LoVo (cell line): ENCODE measurements at regions not wholly inside any gene's neighbourhood (a gene's known extent, or its start where the extent isn't known, plus 50 kb on each side); places are given as distances from the start of the nearest gene placed in this dataset.
"Not testable (repeated sequence)": the region's sequence is repeated elsewhere in the genome, so short reads cannot be mapped to it uniquely, and the experiment has no call there.

ENCODE experiments used
- DNase-seq: peaks from one replicate; pipeline ENCODE4 v3.0.0-alpha.2; 2016; ENCODE audit warnings: low spot score

GRCh38 chr6:27617700-27618689 is 145.1 kb upstream of the ZNF184 start:
- peak; percentile 46 for DNase-seq

GRCh38 chr6:27617046-27617687 is 144.3 kb upstream of the ZNF184 start:
- no peak for DNase-seq

DNA sequence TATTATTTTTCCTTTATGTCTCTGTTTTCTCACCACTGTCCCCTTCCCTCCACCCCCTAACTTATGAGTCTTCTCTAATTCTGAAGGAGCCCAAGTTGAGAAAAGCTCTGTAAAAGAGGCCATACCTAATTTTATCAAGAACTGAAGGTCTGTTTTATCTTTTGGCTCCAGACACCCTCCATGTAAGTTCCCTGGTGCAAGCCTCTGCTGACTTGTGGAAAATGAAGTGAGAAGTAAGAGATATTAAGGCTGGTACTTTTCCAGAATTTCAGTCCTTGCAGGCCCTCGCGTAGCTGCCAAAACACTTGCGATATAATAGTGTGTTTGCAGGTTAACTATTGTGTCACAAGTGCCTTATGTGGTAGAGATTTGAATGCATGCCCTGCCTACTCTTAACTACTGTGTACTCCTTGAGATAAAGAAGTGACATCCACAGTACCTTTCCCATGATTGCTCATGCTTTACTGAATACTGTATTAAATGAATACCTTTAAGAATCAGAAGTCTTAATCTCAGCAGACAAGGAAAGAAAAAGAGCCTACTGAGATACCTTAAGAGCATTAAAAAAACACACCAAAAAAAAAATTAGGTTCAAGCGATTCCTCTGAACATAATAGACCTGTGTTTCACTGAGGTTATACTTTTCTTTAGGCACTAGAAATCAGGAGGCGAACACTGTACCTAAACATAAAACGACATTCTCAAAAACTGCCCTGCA is 143.6 kb upstream of the ZNF184 start:
- no peak for DNase-seq

- DNase-seq, result no peak
Measured at GRCh38 chr6:27611451-27611850, 138.5 kb upstream of the ZNF184 start.

- DNase-seq, result peak; percentile 74
Measured at GRCh38 chr6:27608916-27609883, 136.3 kb upstream of the ZNF184 start.

DNA sequence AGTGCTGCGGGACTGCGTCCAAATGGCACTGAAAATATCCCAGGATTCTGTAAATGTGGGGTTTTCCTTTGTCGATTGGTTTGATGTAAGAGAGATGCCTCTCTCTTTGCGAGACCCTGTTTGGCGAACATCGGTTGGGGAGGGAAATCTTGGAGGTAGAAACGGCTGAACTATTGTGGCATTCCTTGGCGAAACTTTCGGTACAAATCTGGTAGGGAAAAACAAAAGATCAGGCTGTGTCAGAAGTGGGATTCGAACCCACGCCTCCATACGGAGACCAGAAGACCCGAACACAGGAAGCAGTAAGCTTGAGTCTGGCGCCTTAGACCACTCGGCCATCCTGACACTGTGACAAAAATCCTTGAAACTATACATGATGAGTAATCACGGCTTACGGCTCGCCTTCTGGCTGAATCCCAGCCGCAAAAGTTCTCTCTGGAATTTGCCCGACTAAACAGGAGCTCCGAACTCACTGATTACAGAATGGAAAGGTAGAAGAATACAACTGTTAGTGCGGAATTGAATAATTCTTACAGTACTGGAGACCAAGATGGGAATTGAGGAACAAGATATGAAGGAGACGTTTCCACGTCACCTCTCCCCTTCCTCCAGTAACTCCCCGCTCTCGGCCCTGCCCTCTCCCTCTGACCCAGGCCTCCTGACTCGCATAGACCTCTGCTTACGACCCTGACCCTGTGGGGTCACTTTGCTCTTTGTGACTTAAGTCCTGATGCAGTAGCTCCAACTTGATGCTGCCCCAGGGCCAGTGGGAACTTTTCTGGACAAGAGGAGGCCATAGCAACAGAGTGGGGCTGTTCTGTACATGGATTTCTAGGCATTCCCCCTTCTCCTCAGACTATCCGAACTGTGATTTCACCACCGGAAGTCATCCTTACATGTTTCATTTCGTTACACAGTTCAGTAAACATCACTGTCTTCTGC is 132.8 kb upstream of the ZNF184 start:
- DNase-seq, result peak; percentile 67

GRCh38 chr6:27604986-27605385 is 132.1 kb upstream of the ZNF184 start:
- peak; percentile 24 for DNase-seq

DNA sequence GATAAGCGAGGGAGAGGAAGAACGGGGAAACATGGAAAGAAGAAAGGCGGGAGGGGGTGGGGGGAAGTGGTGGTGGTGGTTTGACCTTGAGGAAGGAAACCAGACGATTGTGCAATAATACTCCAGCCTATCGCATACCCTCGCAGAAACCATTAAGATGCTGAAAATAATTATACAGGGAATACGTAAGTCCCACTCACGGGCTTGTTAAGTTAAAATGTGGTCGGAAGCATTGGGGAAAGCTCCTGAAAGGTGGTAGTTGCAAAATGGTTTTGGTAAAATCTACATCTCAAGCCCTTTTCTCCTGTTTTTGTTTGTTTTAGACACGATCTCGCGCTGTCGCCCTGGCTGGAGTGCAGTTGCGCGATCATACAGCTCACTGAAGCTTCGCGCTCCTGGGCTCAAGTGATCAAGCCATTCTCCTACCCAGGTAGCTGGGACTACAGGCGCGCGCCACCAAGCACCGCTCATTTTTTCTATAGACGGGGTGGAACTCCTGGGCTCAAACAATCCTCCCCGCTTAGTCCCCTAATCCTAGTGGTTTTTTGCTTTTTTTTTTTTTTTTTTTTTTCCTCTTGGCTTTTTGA is 128.9 kb upstream of the ZNF184 start:
- no peak for DNase-seq

DNA sequence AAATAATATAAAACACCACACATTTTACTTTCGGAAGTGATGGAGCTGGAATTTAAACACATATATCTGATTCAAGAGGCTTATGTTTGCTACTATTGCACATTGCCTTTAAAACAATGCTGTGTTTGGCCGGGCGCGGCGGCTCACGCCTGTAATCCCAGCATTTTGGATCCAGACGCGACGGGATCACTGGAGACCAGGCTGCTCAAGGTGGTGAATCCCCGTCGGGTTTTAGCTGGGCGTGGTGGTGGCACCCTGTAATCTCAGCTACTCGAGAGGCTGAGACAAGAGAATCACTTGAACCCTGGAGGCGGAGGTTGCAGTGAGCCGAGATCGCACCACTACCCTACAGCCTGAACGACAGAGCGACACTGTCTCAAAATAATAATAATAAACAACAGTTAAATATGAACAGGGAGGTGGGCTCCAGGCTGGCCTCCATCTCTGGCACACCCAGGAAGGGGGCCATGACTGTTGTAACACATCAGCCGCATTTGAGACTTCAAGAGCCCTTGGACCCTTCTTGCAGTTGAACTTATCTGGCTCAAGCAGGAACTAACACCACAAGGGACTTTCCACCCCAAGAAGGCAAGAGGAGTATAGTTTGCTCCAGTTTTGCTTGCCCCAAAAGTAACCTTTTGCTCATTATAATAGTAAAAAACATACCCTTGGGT is 127.1 kb upstream of the ZNF184 start:
- no peak for DNase-seq

- DNase-seq, result not testable (repeated sequence)
Measured at GRCh38 chr6:27597031-27597567, 124.2 kb upstream of the ZNF184 start.

- DNase-seq, result no peak
Measured at GRCh38 chr6:27593861-27594260, 121.0 kb upstream of the ZNF184 start.

DNA sequence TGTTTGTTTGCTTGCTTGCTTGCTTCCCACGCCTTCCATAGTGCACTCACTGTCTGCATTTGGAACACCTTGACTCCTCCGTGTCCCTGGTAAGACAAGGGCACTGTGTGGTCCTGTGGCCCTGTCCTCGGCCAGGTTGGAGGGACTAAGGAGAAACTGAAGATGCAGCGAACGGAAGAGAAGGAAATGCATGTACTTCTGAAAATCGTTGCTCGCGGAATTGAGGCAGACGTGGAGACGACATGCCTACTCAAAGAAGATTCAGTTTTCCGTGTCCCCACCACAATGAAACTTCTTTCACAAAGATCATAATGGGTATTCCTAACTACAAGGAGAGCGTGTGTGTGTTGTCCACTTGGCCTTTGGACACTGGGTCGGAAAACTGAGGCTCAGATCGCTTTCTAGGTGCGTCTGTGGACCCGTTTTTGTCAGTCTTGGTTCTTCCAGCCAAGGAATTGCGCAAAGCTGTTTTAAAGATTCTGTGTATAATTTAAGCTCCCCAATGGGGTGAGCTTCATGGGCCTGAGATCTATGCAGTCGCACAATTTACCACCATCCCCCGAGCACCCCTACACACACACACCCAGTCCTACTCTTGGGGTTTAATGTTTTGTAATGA is 120.4 kb upstream of the ZNF184 start:
- no peak for DNase-seq

DNA sequence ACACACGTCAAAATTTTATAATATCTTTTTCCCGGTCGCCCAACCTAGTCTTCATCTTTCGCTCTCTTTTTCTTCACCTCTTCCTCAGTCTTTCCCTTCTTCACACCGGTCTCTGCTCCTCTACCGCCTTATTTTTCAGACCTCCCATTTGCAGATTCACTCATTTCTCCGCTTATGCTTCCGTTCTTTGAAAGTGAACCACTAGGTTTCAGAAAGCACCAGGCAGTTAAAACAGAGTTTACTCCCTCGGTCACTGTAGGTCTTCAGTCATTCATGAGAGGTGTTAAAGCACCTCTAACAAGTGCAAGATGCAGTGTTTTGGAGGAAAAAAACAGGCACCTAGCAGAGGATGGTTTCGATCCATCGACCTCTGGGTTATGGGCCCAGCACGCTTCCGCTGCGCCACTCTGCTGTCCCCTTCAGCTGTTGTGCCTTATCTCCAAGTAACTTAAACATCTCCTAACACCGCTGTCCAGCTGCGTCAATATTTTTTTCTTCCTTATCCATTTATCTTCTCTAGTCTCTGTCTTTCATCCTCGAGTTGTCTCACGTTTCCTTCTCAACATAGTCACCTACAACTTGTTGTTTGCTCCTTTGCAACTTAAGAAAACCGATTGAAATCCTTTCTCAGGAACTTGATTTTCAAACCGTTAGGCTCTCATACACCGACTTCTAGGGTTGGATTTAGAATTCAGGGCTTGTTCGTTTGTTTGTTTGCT is 119.7 kb upstream of the ZNF184 start:
- DNase-seq, result peak; percentile 74

GRCh38 chr6:27591699-27592480 is 119.0 kb upstream of the ZNF184 start:
- peak; percentile 48 for DNase-seq

DNA sequence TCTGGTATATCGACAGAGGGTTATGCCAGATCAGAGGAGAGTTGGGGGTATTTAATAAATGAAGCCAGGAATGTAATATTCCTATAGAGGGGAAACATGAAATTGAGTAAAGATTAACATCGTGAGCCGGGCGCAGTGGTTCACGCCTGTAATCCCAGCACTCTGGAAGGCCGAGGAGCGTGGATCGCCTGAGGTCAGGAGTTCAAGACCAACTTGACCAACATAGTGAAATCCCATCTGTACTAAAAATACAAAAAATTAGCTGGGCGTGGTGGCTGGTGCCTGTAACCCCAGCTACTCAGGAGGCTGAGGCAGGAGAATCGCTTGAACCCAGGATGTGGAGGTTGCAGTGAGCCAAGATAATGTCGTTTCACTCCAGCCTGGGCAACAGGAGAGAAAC is 112.4 kb upstream of the ZNF184 start:
- DNase-seq, result not testable (repeated sequence)

- no peak for DNase-seq
Measured at GRCh38 chr6:27584326-27584725, 111.4 kb upstream of the ZNF184 start.
